Right cardiac atrium (tissue), 5 donors: ENCODE measurements at regions not wholly inside any gene's neighbourhood (a gene's known extent, or its start where the extent isn't known, plus 50 kb on each side); places are given as distances from the start of the nearest gene placed in this dataset.
"Not testable (repeated sequence)": the region's sequence is repeated elsewhere in the genome, so short reads cannot be mapped to it uniquely, and the experiment has no call there.

Source experiments
- ATAC-seq, 2 donors: fragments of 200-7000 bp; cut with Tn5 transposase; one replicate each; pipeline versions ENCODE4 v1.8.0 to v1.9.1; 2020; ENCODE audit warnings: moderate library complexity in 2 of 2, mild to moderate bottlenecking in 1 of 2
- DNase-seq, 3 donors: peaks; one replicate each; pipeline ENCODE4 v3.0.0-alpha.2; 2020
- H3K27ac ChIP-seq: one replicate; pipeline ENCODE4 v1.5.1; 2013; ENCODE audit warnings: mild to moderate bottlenecking, low read length, control low read depth, moderate library complexity
- H3K27me3 ChIP-seq: one replicate; pipeline ENCODE4 v1.6.1; 2013; ENCODE audit not compliant: control insufficient read depth, insufficient read depth
- H3K4me1 ChIP-seq: one replicate; pipeline ENCODE4 v1.6.1; 2013; ENCODE audit warnings: low read length; ENCODE audit not compliant: control insufficient read depth, insufficient read depth
- H3K4me3 ChIP-seq: one replicate; pipeline ENCODE4 v1.5.1; 2013; ENCODE audit warnings: low read length, control low read depth
- H3K9me3 ChIP-seq: one replicate; pipeline ENCODE4 v1.6.1; 2013; ENCODE audit warnings: low read length; ENCODE audit not compliant: control insufficient read depth
- WGBS: extraction: QIAGEN DNeasy Blood & Tissue Kit; methylation state at CpG from one replicate; pipeline ENCODE4 v1.1.7; 2013; 5-methylcytosine and 5-hydroxymethylcytosine counted together
- intact Hi-C, 4 donors: fragments of 100-400 bp; cut with DNase I; formaldehyde crosslinking; loops; one replicate each; pipeline versions ENCODE4 v1.11.0 to v1.14.0; 2022 to 2023
- donor health status: healthy with polysubstance abuse.
- donor health status: DM: no; HTN: yes; CAD: no.
- donor health status: DM: no; HTN: no; CAD: no.
- donor health status: DM: no; HTN: yes; CAD: no; lungs with severe emphysema.
- donor health status: DM: yes; HTN: yes; CAD: no.

DNA sequence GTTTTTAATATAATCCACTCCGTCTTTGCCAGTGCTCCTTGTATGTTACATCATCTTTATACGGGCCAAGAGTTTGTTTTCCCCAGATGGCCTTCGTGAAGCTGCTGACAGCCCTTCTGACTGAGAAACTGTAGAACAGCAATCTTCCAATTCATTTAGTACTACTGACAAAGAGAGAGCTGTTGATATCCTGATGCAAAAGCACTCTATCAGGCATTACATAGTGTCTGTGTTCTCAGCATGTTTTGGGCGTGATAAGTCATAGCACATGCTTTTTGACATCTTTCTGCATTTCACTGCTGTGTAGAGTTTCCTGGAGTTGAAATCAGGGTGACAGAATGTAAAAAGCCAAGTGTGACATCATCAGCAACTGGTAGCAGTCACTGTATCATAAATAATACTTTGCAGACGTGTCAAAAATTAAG is 746.3 kb upstream of the FAM241A start:
- DNase-seq (peak in 1 of 3 donors; percentile 41), ATAC-seq (peak; percentile 82 to 93)
- H3K27ac ChIP-seq, result no peak overlapping the region
- WGBS, result 15% methylated on average over 5 of the region's 5 CpGs
- H3K4me3 ChIP-seq, result no peak overlapping the region
- no peaks in the 10 kb centered on the region for H3K9me3 ChIP-seq
- no peaks in the 10 kb centered on the region for H3K27me3 ChIP-seq
- intact Hi-C loops, result no loop called here
- H3K4me1 ChIP-seq, result peaks cover 2% of the 10 kb centered on the region

DNA sequence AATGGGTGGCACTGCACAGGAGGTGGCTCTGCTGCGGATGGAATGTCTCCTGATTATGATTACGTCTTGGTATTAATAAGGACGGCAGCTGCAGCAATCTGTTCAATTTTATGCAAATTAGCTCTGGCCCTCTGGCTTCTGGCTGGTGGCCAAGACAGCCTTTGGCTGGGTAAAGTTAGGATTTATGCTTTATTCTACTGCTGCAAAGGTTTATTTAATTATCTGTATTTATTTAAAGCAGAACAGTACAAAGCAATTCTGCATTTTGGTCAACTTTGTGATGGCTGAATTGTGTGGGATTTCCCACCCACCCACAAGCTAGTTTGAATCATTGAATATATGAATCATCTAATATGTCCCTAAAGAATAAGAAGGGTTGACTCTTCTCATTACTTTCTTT is 745.6 kb upstream of the FAM241A start:
- ATAC-seq (no peak), DNase-seq (peak in 2 of 3 donors; percentile 49 to 55)
- peaks cover 2% of the 10 kb centered on the region for H3K4me1 ChIP-seq
- intact Hi-C loops, result no loop called here
- H3K27ac ChIP-seq, result peak overlapping the region; percentile 27
- no peak overlapping the region for H3K4me3 ChIP-seq
- H3K9me3 ChIP-seq, result no peaks in the 10 kb centered on the region
- 36% methylated on average over 3 of the region's 3 CpGs for WGBS
- H3K27me3 ChIP-seq, result no peaks in the 10 kb centered on the region

DNA sequence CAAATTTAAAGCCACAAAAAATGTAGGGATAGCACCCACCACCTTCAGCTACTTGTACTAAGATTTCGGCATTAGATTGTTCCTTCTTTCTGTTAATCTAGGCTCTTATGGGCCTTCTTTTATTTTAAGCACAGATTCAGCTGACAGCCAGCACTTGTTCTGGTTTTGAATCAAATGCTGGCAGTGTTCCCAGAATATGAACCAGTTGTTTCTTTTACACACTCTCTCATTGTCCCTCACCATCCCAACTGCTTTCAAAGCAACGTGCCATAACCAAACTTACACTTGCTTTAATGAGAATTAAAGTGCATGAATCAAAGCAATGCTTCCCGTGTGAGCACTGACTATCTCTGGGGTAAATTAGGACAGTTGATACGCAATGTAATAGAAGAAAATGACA is 744.5 kb upstream of the FAM241A start:
- DNase-seq, result no peak
- Histone ChIP-seq H3K27ac (no peak overlapping the region), H3K9me3 (no peaks in the 10 kb centered on the region), H3K4me3 (no peak overlapping the region), H3K4me1 (peaks cover 2% of the 10 kb centered on the region), H3K27me3 (no peaks in the 10 kb centered on the region)
- intact Hi-C loops, result no loop called here
- ATAC-seq, result peak; percentile 62 to 84
- 19% methylated on average over 4 of the region's 4 CpGs for WGBS

DNA sequence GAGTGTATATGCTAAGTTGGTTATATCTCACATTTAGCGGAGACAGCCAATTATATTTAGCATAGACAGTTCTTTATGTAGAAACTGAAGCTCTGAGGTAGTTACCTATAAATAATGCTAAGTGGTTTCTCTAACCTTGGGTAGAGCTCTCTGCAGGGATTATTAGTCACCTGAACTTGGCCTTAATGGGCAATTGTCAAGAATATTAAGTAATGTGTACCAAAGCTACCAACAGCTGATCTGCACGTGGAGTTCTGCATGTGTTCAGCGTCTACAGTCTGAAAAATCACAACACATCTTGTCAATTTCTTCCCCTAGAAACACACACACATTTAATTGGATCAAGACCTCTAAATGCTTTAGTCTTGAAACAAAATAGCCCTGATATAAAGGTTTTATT is 740.6 kb upstream of the FAM241A start:
- H3K27me3 ChIP-seq, result no peaks in the 10 kb centered on the region
- H3K27ac ChIP-seq, result no peak overlapping the region
- H3K4me3 ChIP-seq, result no peak overlapping the region
- DNase-seq (no peak), ATAC-seq (no peak)
- H3K4me1 ChIP-seq, result no peaks in the 10 kb centered on the region
- intact Hi-C loops, result no loop called here
- no peaks in the 10 kb centered on the region for H3K9me3 ChIP-seq
- 83% methylated on average over 3 of the region's 3 CpGs for WGBS

DNA sequence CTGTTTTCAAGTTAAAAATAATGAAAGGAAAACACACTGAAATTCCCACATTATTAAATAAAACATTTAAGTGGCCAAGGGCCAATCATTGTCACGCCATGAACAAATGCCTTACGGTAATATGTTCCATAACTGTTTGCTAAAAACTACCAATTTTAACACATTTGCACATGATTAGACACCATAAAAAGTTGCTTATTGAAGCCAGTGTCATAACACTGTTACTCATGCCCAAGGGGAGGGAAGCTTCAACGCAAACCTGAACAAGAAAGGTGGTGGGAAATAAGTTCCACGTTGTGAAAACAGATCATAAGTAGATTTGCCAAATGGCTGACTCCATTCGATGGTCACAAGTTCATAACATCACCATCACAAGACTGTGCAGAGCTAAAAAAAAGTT is 739.3 kb upstream of the FAM241A start:
- ATAC-seq (no peak), DNase-seq (no peak)
- intact Hi-C loops, result no loop called here
- H3K4me3 ChIP-seq, result no peak overlapping the region
- H3K27me3 ChIP-seq, result no peaks in the 10 kb centered on the region
- H3K9me3 ChIP-seq, result no peaks in the 10 kb centered on the region
- 51% methylated on average over 5 of the region's 5 CpGs for WGBS
- H3K4me1 ChIP-seq, result no peaks in the 10 kb centered on the region
- H3K27ac ChIP-seq, result no peak overlapping the region

DNA sequence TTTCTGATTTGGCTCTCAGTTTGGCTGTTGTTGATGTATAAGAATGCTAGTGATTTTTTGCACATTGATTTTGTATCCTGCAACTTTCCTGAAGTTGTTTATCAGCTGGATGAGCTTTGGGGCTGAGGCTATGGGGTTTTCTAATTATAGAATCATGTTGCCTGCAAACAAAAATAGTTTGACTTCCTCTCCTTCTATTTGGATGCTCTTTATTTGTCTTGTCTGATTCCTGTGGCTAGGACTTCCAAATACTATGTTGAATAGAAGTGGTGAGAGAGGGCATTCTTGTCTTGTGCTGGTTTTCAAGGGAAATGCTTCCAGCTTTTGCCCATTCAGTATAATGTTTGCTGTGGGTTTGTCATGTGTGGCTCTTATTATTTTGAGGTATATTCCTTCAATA is 734.7 kb upstream of the FAM241A start:
- no peaks in the 10 kb centered on the region for H3K27me3 ChIP-seq
- no peaks in the 10 kb centered on the region for H3K9me3 ChIP-seq
- no peak overlapping the region for H3K27ac ChIP-seq
- H3K4me3 ChIP-seq, result no peak overlapping the region
- ATAC-seq (no peak), DNase-seq (no peak)
- no peaks in the 10 kb centered on the region for H3K4me1 ChIP-seq
- intact Hi-C loops, result no loop called here

DNA sequence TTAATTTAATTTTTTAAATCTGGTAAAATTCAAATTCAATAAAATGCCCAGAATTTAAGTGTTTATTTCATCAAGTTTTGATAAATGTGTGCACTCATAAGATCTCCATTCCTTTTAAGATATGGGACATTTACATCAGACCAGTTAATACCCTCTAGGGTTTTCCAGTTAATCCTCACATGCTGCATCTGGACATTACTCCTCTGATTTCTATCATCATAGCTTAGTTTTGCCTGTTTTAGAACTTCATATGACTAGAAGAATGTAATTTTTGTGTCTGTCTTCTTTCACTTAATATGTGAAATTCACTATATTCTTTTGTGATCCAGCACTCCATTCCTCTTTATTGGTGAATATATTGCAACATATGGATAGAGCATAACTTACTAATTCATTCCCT is 727.7 kb upstream of the FAM241A start:
- Histone ChIP-seq H3K27ac (no peak overlapping the region), H3K4me3 (no peak overlapping the region), H3K27me3 (no peaks in the 10 kb centered on the region), H3K9me3 (no peaks in the 10 kb centered on the region), H3K4me1 (no peaks in the 10 kb centered on the region)
- no peak for DNase-seq
- no peak for ATAC-seq
- intact Hi-C loops, result no loop called here

DNA sequence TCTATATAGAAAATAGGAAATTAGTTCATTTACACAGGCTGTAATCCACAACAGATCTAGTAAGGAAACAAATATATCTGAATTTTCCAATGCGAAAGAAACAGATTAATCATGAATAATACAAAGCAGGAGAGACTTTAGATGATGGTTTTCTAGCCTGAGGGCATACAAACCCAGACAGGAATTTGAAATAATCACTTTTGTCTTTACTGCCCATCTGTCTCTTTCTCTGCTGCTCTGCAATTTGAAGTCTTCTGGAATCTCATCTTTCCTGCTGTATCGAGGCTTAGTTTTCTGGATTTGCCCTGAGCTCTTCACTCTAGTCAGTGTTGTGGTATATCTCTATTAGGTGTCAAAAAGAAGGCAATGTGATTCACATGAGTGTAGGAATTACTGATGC is 711.8 kb upstream of the FAM241A start:
- no peak overlapping the region for H3K27ac ChIP-seq
- no peaks in the 10 kb centered on the region for H3K4me1 ChIP-seq
- H3K4me3 ChIP-seq, result no peak overlapping the region
- no peaks in the 10 kb centered on the region for H3K9me3 ChIP-seq
- intact Hi-C loops, result no loop called here
- WGBS, result 69% methylated on average over 2 of the region's 2 CpGs
- no peaks in the 10 kb centered on the region for H3K27me3 ChIP-seq
- ATAC-seq, result no peak
- DNase-seq, result no peak

DNA sequence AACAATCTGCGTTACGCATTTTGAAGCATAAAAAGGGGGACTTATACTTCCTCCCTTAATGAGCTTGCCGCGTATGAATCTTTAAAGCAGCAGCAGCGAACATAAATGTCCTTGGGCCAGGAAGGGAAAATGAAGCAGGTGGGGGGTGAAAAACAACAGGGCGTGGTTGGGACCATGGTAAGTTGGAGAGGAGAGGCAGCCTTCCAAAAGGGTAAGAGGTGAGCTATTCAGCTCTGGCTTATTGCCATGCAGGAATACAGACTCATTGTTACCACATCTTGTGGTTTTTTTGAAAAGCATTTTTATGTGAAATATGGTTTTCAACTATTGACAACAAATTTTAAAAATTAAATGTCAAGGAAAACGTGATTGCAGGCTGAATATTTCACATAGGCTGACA is 710.7 kb upstream of the FAM241A start:
- no peak overlapping the region for H3K4me3 ChIP-seq
- WGBS, result 73% methylated on average over 7 of the region's 7 CpGs
- intact Hi-C loops, result no loop called here
- no peaks in the 10 kb centered on the region for H3K27me3 ChIP-seq
- no peak for DNase-seq
- no peaks in the 10 kb centered on the region for H3K9me3 ChIP-seq
- ATAC-seq, result no peak
- no peaks in the 10 kb centered on the region for H3K4me1 ChIP-seq
- H3K27ac ChIP-seq, result no peak overlapping the region

DNA sequence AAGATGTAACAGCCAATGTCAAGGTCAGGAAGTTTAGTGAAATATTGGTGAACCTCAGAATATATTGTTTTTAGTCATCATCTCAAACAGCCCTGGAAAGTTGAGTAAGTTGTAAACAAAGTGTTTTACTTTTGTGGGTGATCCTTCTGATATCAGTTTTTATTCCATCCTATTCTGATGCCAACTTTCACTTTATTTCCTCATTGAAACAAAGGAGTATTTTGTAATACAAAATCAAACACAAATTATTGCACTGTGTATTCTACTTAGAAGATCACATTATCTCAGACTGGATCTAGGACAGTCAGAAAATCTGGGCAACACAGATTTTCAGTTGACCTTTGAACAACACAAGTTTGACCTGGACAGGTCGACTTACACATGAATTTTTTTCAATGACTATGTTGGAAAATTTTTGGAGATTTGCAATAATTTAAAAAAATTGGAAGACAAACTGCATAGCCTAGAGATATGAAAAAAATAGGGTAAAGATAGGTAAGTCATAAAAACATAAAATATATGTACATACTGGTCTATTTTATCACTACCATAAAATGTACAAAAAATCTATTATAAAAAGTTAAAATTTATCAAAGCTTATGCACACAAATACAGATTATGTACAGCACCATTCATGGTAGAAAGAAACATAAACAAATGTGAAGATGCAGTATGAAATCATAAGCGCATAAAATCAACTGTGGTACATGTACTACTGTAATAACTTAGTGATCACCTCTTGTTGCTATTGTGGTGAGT is 709.1 kb upstream of the FAM241A start:
- H3K4me1 ChIP-seq, result no peaks in the 10 kb centered on the region
- no peak overlapping the region for H3K27ac ChIP-seq
- no peaks in the 10 kb centered on the region for H3K9me3 ChIP-seq
- no peaks in the 10 kb centered on the region for H3K27me3 ChIP-seq
- DNase-seq (no peak), ATAC-seq (no peak)
- H3K4me3 ChIP-seq, result no peak overlapping the region
- 43% methylated on average over 2 of the region's 2 CpGs for WGBS
- intact Hi-C loops, result no loop called here

DNA sequence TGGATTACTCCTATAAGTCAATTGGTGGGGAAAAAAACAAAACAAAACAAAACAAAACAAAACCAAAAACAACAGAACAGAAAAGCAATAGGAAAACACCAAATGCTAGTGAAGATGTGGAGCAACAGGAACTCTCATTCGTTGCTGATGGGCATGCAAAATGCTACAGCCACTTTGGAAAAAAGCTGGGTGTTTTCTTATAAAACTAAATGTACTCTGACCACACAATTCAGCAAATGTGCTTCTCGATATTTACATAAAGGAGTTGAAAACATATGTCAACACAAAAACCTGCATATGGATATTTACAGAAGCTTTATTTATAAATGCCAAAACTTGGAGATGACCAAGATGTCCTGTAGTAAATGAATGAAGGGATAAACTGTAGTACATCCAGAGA is 703.6 kb upstream of the FAM241A start:
- intact Hi-C loops, result no loop called here
- Histone ChIP-seq H3K9me3 (no peaks in the 10 kb centered on the region), H3K4me3 (no peak overlapping the region), H3K4me1 (no peaks in the 10 kb centered on the region), H3K27me3 (no peaks in the 10 kb centered on the region), H3K27ac (no peak overlapping the region)
- WGBS, result 64% methylated on average over 2 of the region's 2 CpGs
- DNase-seq (no peak), ATAC-seq (no peak)

DNA sequence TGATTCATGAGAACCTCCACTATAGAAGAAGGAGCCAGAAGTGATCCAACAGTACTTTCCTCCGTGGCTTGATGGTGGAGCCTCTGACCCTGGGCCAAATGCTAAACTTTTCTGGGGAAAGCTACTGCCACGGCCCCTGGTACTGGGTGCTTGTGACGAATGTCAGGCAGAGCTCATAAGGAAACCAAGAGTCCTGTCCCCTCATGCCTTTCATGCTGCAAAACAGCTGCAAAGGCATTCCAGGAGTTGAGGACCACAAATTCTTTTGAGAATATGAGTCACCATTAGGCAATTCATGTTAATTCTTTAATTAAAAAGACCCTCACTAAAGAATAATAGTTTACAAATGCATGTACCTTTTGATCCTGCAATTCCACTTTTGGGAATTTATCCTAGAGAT is 700.4 kb upstream of the FAM241A start:
- H3K27me3 ChIP-seq, H3K4me3 ChIP-seq, H3K9me3 ChIP-seq, intact Hi-C loops, DNase-seq, ATAC-seq, H3K27ac ChIP-seq, H3K4me1 ChIP-seq: not testable (repeated sequence)
- WGBS, result 72% methylated on average over 3 of the region's 3 CpGs
